ENCODE measurements at regions not wholly inside any gene's neighbourhood (a gene's known extent, or its start where the extent isn't known, plus 50 kb on each side); places are given as distances from the start of the nearest gene placed in this dataset.
"Not testable (repeated sequence)": the region's sequence is repeated elsewhere in the genome, so short reads cannot be mapped to it uniquely, and the experiment has no call there.

DNA sequence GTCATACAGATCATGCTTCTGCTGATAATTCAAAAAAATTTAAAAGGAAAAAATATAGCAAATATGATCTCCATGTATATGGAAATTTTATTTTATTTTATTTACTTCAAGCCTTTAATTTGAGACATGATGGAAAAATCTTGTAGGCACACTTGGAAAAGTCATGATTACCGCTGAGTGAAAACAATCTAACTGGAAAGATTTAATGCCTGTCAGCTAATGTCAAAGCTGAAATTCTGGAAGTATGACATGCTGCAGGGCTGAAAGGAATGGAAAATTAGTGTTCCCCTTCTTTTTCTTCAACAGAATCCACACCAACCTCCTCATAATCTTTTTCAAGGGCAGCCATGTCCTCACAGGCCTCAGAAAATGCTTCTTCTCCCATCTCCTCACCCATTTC, 58.2 kb downstream of the RPRM start:
- DNase-seq, result no peak

GRCh38 chr2:153417077-153417476, 61.5 kb downstream of the RPRM start:
- DNase-seq, result no peak

GRCh38 chr2:153416071-153416470, 62.5 kb downstream of the RPRM start:
- DNase-seq, result no peak

GRCh38 chr2:153408710-153409385, 69.7 kb downstream of the RPRM start:
- DNase-seq, result no peak

DNA sequence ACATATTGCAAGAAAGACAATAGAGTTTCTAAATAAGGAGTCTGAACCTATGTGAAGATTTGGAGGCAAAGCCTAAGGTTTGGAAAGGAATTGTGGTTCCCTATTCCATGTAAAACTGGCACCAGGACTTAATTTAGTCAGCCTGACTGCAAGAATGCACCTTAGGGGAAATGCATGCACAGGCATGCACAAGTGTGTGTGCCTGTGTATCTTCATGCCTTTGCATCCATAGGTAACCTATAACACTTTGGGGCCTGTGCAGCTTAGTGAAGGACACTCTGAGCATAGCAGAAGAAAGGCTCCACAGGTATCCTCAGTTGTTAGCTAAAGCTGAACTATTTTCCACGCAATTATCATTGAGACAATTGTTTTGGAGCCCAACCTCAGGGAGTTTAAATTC, 73.4 kb downstream of the RPRM start:
- no peak for DNase-seq

GRCh38 chr2:153404792-153405191, 73.8 kb downstream of the RPRM start:
- DNase-seq, result no peak

- no peak for DNase-seq
These were observed 74.6 kb downstream of the RPRM start for GRCh38 chr2:153403940-153404339.

- not testable (repeated sequence) for DNase-seq
These were observed 75.2 kb downstream of the RPRM start for GRCh38 chr2:153403352-153403751.

DNA sequence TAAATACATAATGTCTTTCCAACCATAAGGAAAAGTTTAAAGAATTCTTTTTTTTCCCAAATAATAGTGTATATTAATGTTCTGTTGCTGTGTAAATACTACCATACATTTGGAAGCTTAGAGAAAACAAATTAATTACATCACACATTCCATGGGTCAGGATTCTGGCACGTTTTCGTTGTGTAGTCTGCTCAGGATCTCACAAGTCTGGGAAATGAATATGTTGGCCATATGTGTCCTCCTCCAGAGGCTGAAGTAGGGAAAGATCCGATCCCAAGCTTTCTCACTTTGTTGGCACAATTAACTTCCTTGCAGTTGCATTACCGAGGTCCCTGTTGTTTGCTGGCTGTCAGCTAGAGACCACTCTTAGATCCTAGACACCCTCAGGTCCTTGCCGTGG, 83.9 kb downstream of the RPRM start:
- DNase-seq, result no peak

DNA sequence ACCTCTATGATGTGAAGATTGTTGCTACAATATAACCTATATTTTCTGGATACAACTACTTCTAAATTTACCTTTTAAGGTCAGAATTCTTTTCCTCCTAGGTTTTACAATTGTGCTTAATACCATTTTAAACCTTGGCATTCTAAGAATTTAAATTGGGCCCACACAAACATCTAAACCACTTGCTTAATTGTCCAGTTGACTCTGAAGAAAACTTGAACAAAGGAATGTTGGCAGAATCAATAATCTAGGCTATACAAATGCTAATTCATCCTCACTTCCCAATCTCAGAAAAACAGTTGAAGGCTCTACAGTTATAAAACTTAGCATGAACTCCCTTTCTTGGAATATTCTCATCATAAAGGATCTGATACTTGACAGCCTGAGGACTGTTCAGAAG, 84.3 kb downstream of the RPRM start:
- no peak for DNase-seq

- DNase-seq, result no peak
These were observed 85.0 kb downstream of the RPRM start for GRCh38 chr2:153393518-153393917.

GRCh38 chr2:153391131-153391530, 87.4 kb downstream of the RPRM start:
- DNase-seq, result no peak

- no peak for DNase-seq
These were observed 90.3 kb downstream of the RPRM start for GRCh38 chr2:153388246-153388645.

DNA sequence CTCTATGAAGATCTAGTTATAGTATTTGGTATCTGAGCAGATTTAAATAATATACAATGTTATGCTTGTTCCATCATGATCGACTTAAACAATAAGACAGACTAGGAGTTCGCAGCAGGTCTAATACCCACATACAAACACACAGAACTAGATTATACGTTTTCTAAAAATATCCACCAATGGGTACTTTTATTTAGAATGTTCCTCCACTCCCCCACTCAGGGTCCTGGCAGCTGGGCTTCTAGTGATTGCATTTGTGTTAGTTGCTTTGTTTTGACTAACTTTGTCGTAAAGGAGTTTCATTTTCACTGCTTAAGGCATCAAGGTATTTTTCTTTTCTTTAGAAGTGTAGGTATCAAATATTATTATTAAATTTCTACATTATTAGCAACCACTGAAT, 91.4 kb downstream of the RPRM start:
- no peak for DNase-seq

DNA sequence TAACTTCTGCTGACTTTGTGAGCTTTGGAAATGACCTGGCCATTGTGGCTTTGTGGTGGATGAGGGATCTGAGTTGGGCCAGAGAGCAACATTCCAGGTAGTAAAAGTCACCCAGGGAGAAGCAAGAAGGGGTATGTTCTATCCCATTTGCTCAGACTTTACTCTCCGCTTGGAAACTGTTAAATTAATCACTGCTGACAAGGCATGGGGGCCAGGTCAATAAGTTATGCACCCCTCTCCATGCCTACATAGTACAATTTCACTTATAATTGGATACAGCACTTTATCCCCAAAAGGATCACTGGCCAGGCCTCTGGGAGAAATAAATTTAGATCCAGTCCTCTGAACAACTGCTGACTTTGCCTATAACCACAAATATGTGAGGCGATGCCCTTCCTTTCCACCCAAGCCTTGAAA, 92.1 kb downstream of the RPRM start:
- no peak for DNase-seq

DNA sequence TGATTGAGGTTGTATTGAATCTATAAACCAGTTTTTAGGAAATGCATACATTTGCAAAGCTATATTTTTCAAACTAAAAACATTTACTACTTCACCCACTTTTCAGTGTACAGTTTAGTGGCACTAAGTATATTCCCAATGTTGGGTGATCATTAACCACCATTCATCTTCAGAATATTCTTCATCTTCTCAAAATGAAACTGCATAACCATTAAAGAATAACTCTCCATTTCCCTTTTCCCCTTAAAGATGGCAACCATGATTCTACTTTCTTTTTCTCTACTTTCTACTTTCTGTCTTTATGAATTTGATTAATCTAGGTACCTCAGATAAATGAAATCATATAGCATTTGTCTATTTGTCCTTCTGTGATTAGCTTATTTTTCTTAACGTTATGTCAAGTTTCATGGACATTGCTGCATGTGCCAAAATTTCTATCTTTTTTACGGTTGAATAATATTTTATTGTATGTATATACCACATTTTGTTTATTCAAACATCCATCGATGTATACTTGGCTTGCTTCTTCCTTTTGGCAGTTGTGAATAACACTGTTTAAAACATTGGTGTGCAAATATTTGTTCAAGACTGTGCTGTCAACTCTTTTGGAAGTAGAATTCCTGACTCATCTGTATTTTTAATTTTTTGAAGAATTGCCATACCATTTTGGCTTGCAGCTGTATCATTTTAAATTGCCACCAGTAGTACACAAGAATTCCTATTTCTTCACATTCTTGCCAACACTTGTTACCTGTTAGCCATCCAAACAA, 104.9 kb downstream of the RPRM start:
- no peak for DNase-seq

DNA sequence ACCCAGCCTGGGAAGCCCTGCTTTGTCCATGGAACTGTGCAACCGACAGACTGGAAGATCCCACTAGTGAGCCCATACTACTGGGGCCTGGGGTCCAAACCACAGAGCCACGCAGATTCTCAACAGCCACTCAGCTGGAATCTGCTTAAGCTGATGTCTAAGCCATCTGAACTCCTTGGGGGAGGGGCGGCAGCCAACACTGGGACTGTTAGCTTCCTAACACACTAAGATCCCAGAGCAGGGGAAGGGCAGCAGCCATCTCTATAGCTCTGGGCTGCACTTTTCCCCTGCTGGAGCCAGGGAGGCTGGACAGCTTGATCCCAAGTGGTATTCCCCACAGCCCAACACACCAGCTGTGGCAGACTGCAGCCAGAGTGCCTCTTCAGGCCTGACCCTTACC, 118.3 kb downstream of the RPRM start:
- no peak for DNase-seq

DNA sequence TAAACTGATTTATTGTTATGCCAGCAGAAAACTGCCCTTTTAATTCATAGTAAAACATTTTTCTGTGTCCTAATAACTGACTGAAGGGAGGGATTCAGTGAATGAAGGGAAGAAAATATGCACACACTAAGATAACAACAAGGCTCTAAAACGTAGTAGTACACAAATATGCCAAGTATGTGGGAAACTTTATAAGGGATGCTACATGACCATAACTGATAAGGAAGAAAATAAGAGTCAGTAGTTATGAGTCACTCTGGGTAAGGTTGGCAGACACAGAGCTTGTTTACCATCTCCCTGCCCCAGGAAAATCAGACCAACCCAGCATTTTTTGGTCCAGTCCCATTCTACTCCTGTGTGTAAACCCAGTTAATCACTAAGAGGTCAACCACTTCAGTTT, 124.2 kb downstream of the RPRM start:
- DNase-seq, result no peak

DNA sequence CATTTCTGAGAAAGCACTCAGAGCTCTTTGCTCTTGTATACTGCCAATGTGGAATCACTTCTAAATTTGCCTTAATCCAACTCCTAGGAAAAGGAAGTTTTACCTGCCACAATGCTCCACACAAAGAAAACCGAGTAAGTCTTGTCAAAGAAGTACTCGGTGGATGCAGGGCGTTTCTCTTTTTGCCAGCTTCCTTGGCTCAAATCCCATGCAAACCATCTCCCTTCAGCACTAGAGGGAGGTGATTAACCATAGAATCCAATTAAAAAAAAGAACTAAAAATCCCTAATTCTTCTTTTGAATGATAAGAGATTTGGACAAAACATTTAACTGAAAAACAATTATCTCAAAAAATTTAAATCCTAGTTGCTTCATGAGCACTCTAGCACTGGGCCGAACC, 129.0 kb downstream of the RPRM start:
- no peak for DNase-seq

GRCh38 chr2:153347818-153348495, 130.6 kb downstream of the RPRM start:
- DNase-seq, result no peak

GRCh38 chr2:153320879-153321278, 157.7 kb downstream of the RPRM start:
- no peak for DNase-seq

- DNase-seq, result no peak
These were observed 167.1 kb downstream of the RPRM start for GRCh38 chr2:153311432-153311831.

GRCh38 chr2:153308466-153308865, 170.1 kb downstream of the RPRM start:
- no peak for DNase-seq

DNA sequence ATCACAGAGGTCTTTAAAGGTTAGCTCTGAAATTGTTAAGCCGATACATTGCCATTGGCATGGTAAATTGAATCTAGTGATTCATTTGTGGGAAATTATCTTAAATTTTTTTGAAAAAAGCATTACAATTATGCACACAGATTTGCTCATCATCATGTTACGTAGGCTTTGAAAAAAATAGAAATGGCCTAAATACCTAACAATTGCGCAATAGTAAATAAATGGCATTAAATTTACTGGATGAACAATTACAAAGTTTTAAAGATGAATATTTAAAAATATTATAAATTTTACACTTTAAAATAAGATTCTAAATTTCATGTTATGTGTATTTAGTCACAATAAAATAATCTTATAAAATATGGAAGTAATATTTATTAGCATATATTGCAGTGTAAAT, 171.3 kb downstream of the RPRM start:
- no peak for DNase-seq
